ENCODE measurements at regions not wholly inside any gene's neighbourhood (a gene's known extent, or its start where the extent isn't known, plus 50 kb on each side); places are given as distances from the start of the nearest gene placed in this dataset.

DNA sequence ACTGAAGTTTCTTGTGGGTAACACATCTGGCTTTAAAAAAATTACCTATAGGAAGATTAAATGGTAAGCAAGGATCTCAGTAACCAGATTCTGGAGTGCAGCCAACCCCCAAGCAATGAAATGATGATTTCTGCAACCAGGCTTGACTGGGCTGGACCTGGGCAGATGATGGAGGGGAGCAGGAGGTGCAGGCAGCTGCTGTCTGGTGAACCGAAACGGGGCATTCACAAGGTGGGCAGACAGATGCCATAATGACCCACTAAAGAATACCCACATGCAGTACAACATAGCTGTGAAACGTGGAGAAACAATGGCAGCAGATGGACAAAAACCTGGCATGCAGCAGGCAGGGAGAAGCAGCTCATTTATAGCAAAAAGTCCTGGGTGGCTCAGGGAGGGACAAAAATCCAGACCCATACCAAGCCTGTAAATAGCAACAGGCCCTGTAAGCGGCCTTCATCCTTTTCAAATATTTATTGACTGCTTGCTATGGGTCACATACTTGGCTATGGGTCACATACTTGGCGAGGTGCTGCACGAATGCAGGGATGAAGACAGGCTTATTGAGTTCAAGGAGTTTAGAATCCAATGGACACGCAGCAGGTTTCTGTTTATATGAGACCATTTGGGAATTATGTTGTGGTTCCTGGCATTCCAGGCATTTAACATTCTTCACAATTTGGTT lies 244.7 kb downstream of the HRH4 start:
- TF ChIP-seq, protein P1, sequence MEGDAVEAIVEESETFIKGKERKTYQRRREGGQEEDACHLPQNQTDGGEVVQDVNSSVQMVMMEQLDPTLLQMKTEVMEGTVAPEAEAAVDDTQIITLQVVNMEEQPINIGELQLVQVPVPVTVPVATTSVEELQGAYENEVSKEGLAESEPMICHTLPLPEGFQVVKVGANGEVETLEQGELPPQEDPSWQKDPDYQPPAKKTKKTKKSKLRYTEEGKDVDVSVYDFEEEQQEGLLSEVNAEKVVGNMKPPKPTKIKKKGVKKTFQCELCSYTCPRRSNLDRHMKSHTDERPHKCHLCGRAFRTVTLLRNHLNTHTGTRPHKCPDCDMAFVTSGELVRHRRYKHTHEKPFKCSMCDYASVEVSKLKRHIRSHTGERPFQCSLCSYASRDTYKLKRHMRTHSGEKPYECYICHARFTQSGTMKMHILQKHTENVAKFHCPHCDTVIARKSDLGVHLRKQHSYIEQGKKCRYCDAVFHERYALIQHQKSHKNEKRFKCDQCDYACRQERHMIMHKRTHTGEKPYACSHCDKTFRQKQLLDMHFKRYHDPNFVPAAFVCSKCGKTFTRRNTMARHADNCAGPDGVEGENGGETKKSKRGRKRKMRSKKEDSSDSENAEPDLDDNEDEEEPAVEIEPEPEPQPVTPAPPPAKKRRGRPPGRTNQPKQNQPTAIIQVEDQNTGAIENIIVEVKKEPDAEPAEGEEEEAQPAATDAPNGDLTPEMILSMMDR (IDR thresholded peaks at IDR 0.05) = no peak
- TF ChIP-seq POLR2A (IDR thresholded peaks at IDR 0.05) (no peak), POLR2AphosphoS5 (IDR thresholded peaks at IDR 0.05) (no peak)
